DMS 273 treated with DMSO at 0.1 percent for 48 hours (cell line): ENCODE measurements at regions not wholly inside any gene's neighbourhood (a gene's known extent, or its start where the extent isn't known, plus 50 kb on each side); places are given as distances from the start of the nearest gene placed in this dataset.

Experiments used
- DNase-seq: peaks from one replicate; lab custom pipeline; 2025; lab: John Stamatoyannopoulos, UW

- no peak for DNase-seq
Measured at GRCh38 chr11:113579292-113579940, 104.2 kb upstream of the DRD2 start.

- DNase-seq: no peak
Measured at GRCh38 chr11:113578715-113579250, 103.6 kb upstream of the DRD2 start.

GRCh38 chr11:113578033-113578380 lies 102.8 kb upstream of the DRD2 start:
- no peak for DNase-seq

GRCh38 chr11:113577356-113578032 lies 102.3 kb upstream of the DRD2 start:
- no peak for DNase-seq

- DNase-seq: no peak
Measured at GRCh38 chr11:113574586-113574985, 99.4 kb upstream of the DRD2 start.

- no peak for DNase-seq
Measured at GRCh38 chr11:113574171-113574570, 99.0 kb upstream of the DRD2 start.

GRCh38 chr11:113572136-113572735 lies 97.0 kb upstream of the DRD2 start:
- no peak for DNase-seq

- no peak for DNase-seq
Measured at GRCh38 chr11:113571531-113571930, 96.3 kb upstream of the DRD2 start.

- DNase-seq: no peak
Measured at GRCh38 chr11:113570906-113571305, 95.7 kb upstream of the DRD2 start.

GRCh38 chr11:113569391-113569790 lies 94.2 kb upstream of the DRD2 start:
- no peak for DNase-seq

- no peak for DNase-seq
Measured at GRCh38 chr11:113568566-113568965, 93.4 kb upstream of the DRD2 start.

- DNase-seq: no peak
Measured at GRCh38 chr11:113567867-113568544, 92.8 kb upstream of the DRD2 start.

- DNase-seq: no peak
Measured at GRCh38 chr11:113567097-113567496, 91.9 kb upstream of the DRD2 start.

GRCh38 chr11:113564527-113565130 lies 89.4 kb upstream of the DRD2 start:
- DNase-seq: no peak

GRCh38 chr11:113563766-113564526 lies 88.7 kb upstream of the DRD2 start:
- no peak for DNase-seq

GRCh38 chr11:113562981-113563461 lies 87.8 kb upstream of the DRD2 start:
- no peak for DNase-seq

- no peak for DNase-seq
Measured at GRCh38 chr11:113562576-113562975, 87.4 kb upstream of the DRD2 start.

- DNase-seq: no peak
Measured at GRCh38 chr11:113557926-113558325, 82.7 kb upstream of the DRD2 start.

- DNase-seq: no peak
Measured at GRCh38 chr11:113556036-113556435, 80.8 kb upstream of the DRD2 start.

GRCh38 chr11:113555071-113555619 lies 79.9 kb upstream of the DRD2 start:
- DNase-seq: no peak

- DNase-seq: peak; percentile 13
Measured at GRCh38 chr11:113554526-113554925, 79.3 kb upstream of the DRD2 start.
